Keratinocyte (primary cell): ENCODE measurements at regions not wholly inside any gene's neighbourhood (a gene's known extent, or its start where the extent isn't known, plus 50 kb on each side); places are given as distances from the start of the nearest gene placed in this dataset.

ENCODE experiments used
- DNase-seq: peaks from one replicate; pipeline ENCODE4 v3.0.0-alpha.2; 2011; ENCODE audit warnings: low read depth, missing footprints, low spot score
- FAIRE-seq: peaks from 2 replicates; lab custom pipeline; 2011; peaks lifted over from hg19 to GRCh38; lab: Jason Lieb, UNC
- H2AFZ ChIP-seq: 2 replicates; pipeline ENCODE4 v1.6.0; 2012; ENCODE audit warnings: low read length, control low read depth, inconsistent platforms; ENCODE audit not compliant: control insufficient read depth
- H3K27ac ChIP-seq: 2 replicates; pipeline ENCODE4 v1.5.1; 2011; ENCODE audit warnings: low read length; ENCODE audit not compliant: control insufficient read depth, insufficient read depth
- H3K27me3 ChIP-seq: 3 replicates; pipeline ENCODE4 v1.6.0; 2011; ENCODE audit warnings: low read length; ENCODE audit not compliant: control insufficient read depth, insufficient read depth; ENCODE audit errors: extremely low read depth
- H3K36me3 ChIP-seq, 2 experiments: 2 replicates in 1 of 2; 3 replicates in 1 of 2; pipeline ENCODE4 v1.5.1; 2011; ENCODE audit warnings: low read length in 2 of 2, mild to moderate bottlenecking in 1 of 2; ENCODE audit not compliant: control insufficient read depth in 2 of 2, insufficient read depth in 2 of 2; ENCODE audit errors: extremely low read depth in 1 of 2
- H3K4me1 ChIP-seq: 3 replicates; pipeline ENCODE4 v1.5.1; 2011; ENCODE audit warnings: low read length; ENCODE audit not compliant: control insufficient read depth, insufficient read depth; ENCODE audit errors: extremely low read depth
- H3K4me2 ChIP-seq: 3 replicates; pipeline ENCODE4 v1.6.0; 2011; ENCODE audit warnings: low read depth, low read length; ENCODE audit not compliant: control insufficient read depth, insufficient read depth; ENCODE audit errors: extremely low read depth
- H3K4me3 ChIP-seq, 3 experiments: fragments of 200-600 bp in 1 of 3; sonication (generic) in 1 of 3; 2 replicates in 2 of 3; 3 replicates in 1 of 3; pipeline ENCODE4 v1.5.1; 2011 to 2016; ENCODE audit warnings: low read length in 3 of 3, mild to moderate bottlenecking in 3 of 3, control low read depth in 2 of 3, inconsistent platforms in 1 of 3, low read depth in 1 of 3, mixed read lengths in 1 of 3, mixed run types in 1 of 3, moderate library complexity in 1 of 3; ENCODE audit not compliant: control insufficient read depth in 2 of 3, insufficient read depth in 2 of 3; ENCODE audit errors: extremely low read depth in 1 of 3
- H3K79me2 ChIP-seq: 2 replicates; pipeline ENCODE4 v1.6.0; 2012; ENCODE audit warnings: low read length; ENCODE audit not compliant: control insufficient read depth, insufficient read depth
- H3K9ac ChIP-seq: 3 replicates; pipeline ENCODE4 v1.6.0; 2011; ENCODE audit warnings: low read length; ENCODE audit not compliant: control insufficient read depth, insufficient read depth; ENCODE audit errors: extremely low read depth
- H3K9me1 ChIP-seq: 3 replicates; pipeline ENCODE4 v1.6.0; 2011; ENCODE audit warnings: low read length; ENCODE audit not compliant: control insufficient read depth, insufficient read depth; ENCODE audit errors: extremely low read depth
- H3K9me3 ChIP-seq: 2 replicates; pipeline ENCODE4 v1.5.1; 2012; ENCODE audit warnings: low read depth, low read length; ENCODE audit not compliant: control insufficient read depth
- H4K20me1 ChIP-seq: 3 replicates; pipeline ENCODE4 v1.6.0; 2011; ENCODE audit warnings: low read length; ENCODE audit not compliant: control insufficient read depth, insufficient read depth; ENCODE audit errors: extremely low read depth
- EZH2 ChIP-seq: IDR thresholded peaks from one replicate; pipeline ENCODE4 v1.6.1; 2012; ENCODE audit warnings: inconsistent platforms, mild to moderate bottlenecking, low read length, moderate library complexity
- dilution Hi-C: fragments of 300-500 bp; cut with MboI; formaldehyde crosslinking; loops from one replicate; pipeline ENCODE4 v1.7.0; 2020; ENCODE audit warnings: low sequenced_read_pairs; ENCODE audit not compliant: extremely low pct_ligation_motif_present
- TF ChIP-seq, protein P1 (sequence below), 3 experiments: IDR thresholded peaks in 1 of 3; conservative IDR thresholded peaks in 1 of 3; optimal IDR thresholded peaks in 1 of 3; 2 replicates in 2 of 3; 3 replicates in 1 of 3; pipeline versions ENCODE3 to v1.5.1; 2011; ENCODE audit warnings: low read length in 3 of 3, mild to moderate bottlenecking in 3 of 3, moderate library complexity in 2 of 3, control low read depth in 1 of 3, inconsistent platforms in 1 of 3; ENCODE audit not compliant: insufficient read depth in 2 of 3; ENCODE audit errors: extremely low read depth in 1 of 3

DNA sequence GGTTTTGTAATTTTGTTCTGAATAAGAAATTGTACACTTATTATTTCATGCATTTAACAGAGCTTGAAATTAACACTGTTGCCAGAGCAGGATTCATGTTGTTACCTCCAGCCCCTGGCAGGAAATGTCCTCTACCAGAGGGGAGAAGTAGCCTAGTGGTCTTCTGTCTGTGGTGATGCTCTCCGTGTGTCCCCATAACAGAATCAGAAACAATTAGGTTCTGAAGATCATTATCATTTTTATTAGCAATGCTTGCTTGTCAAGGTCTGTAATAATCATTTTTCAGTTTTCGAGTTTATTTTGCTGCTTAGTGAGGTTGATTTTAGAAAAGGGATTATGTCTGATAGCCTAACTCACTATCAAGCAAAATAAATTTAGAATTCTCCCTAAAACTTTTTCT lies 116.6 kb upstream of the CNTNAP5 start:
- Histone ChIP-seq H3K36me3 (no peaks in the 10 kb centered on the region), H3K27ac (no peak overlapping the region), H3K27me3 (no peaks in the 10 kb centered on the region), H3K9me1 (no peaks in the 10 kb centered on the region), H3K79me2 (no peaks in the 10 kb centered on the region), H3K4me1 (no peaks in the 10 kb centered on the region), H3K9me3 (no peaks in the 10 kb centered on the region), H3K9ac (no peak overlapping the region), H2AFZ (no peak overlapping the region), H3K4me2 (no peak overlapping the region), H3K4me3 (no peak overlapping the region), H4K20me1 (no peaks in the 10 kb centered on the region)
- dilution Hi-C loops = no loop called here
- TF ChIP-seq, protein P1, sequence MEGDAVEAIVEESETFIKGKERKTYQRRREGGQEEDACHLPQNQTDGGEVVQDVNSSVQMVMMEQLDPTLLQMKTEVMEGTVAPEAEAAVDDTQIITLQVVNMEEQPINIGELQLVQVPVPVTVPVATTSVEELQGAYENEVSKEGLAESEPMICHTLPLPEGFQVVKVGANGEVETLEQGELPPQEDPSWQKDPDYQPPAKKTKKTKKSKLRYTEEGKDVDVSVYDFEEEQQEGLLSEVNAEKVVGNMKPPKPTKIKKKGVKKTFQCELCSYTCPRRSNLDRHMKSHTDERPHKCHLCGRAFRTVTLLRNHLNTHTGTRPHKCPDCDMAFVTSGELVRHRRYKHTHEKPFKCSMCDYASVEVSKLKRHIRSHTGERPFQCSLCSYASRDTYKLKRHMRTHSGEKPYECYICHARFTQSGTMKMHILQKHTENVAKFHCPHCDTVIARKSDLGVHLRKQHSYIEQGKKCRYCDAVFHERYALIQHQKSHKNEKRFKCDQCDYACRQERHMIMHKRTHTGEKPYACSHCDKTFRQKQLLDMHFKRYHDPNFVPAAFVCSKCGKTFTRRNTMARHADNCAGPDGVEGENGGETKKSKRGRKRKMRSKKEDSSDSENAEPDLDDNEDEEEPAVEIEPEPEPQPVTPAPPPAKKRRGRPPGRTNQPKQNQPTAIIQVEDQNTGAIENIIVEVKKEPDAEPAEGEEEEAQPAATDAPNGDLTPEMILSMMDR (optimal IDR thresholded peaks at IDR 0.05 in 1 of 3, IDR thresholded peaks at IDR 0.05 in 1 of 3, conservative IDR thresholded peaks at IDR 0.05 in 1 of 3; ENCODE audit: extremely low read depth in 1 of 3, insufficient read depth in 2 of 3, low read length in 3 of 3) = no peak
- no peak for TF ChIP-seq EZH2
- FAIRE-seq (no peak), DNase-seq (no peak)

GRCh38 chr2:123912171-123912570 lies 112.9 kb upstream of the CNTNAP5 start:
- Histone ChIP-seq H3K36me3 (no peaks in the 10 kb centered on the region), H3K4me2 (no peak overlapping the region), H4K20me1 (no peaks in the 10 kb centered on the region), H3K27ac (no peak overlapping the region), H3K4me1 (no peaks in the 10 kb centered on the region), H3K9ac (no peak overlapping the region), H3K9me1 (no peaks in the 10 kb centered on the region), H3K4me3 (no peak overlapping the region), H2AFZ (no peak overlapping the region), H3K27me3 (no peaks in the 10 kb centered on the region), H3K79me2 (no peaks in the 10 kb centered on the region), H3K9me3 (no peaks in the 10 kb centered on the region)
- no peak for FAIRE-seq
- DNase-seq = no peak
- dilution Hi-C loops = no loop called here
- no peak for TF ChIP-seq EZH2
- TF ChIP-seq, protein P1 (optimal IDR thresholded peaks at IDR 0.05 in 1 of 3, IDR thresholded peaks at IDR 0.05 in 1 of 3, conservative IDR thresholded peaks at IDR 0.05 in 1 of 3; ENCODE audit: extremely low read depth in 1 of 3, insufficient read depth in 2 of 3, low read length in 3 of 3) = no peak
